ENCODE measurements at regions not wholly inside any gene's neighbourhood (a gene's known extent, or its start where the extent isn't known, plus 50 kb on each side); places are given as distances from the start of the nearest gene placed in this dataset.

- Mint-ChIP-seq H3K4me1 (ENCODE audit: low read depth) (no peaks in the 10 kb centered on the region), H3K9me3 (no peaks in the 10 kb centered on the region), H3K27me3 (ENCODE audit: low read depth) (peaks cover 27% of the 10 kb centered on the region), H3K4me3 (no peak overlapping the region), H3K36me3 (ENCODE audit: insufficient read depth) (no peaks in the 10 kb centered on the region)
- ATAC-seq: peak; percentile 91 to 94
- DNase-seq: no peak
Measured at GRCh38 chr15:100703032-100703578, 100.7 kb downstream of the ASB7 start.

- Mint-ChIP-seq H3K36me3 (ENCODE audit: insufficient read depth) (no peaks in the 10 kb centered on the region), H3K9me3 (no peaks in the 10 kb centered on the region), H3K4me1 (ENCODE audit: low read depth) (no peaks in the 10 kb centered on the region), H3K27me3 (ENCODE audit: low read depth) (peaks cover 27% of the 10 kb centered on the region), H3K4me3 (no peak overlapping the region)
- no peak for DNase-seq
- ATAC-seq: no peak
Measured at GRCh38 chr15:100703671-100704070, 101.3 kb downstream of the ASB7 start.

GRCh38 chr15:100704281-100705055 lies 102.1 kb downstream of the ASB7 start:
- ATAC-seq: no peak
- H3K27me3 Mint-ChIP-seq (ENCODE audit: low read depth): peaks cover 30% of the 10 kb centered on the region

GRCh38 chr15:100705065-100705464 lies 102.7 kb downstream of the ASB7 start:
- no peaks in the 10 kb centered on the region for H3K36me3 Mint-ChIP-seq (ENCODE audit: insufficient read depth)
- H3K9me3 Mint-ChIP-seq: peaks cover 5% of the 10 kb centered on the region
- peaks cover 29% of the 10 kb centered on the region for H3K27me3 Mint-ChIP-seq (ENCODE audit: low read depth)
- DNase-seq (no peak), ATAC-seq (no peak)
- no peak overlapping the region for H3K4me3 Mint-ChIP-seq
- H3K4me1 Mint-ChIP-seq (ENCODE audit: low read depth): no peaks in the 10 kb centered on the region

More at GRCh38 chr15:100704281-100705055, 102.1 kb downstream of the ASB7 start:
- Mint-ChIP-seq H3K4me1 (ENCODE audit: low read depth) (no peaks in the 10 kb centered on the region), H3K9me3 (no peaks in the 10 kb centered on the region), H3K36me3 (ENCODE audit: insufficient read depth) (no peaks in the 10 kb centered on the region), H3K4me3 (no peak overlapping the region)
- no peak for DNase-seq

GRCh38 chr15:100705841-100706240 lies 103.5 kb downstream of the ASB7 start:
- H3K4me1 Mint-ChIP-seq (ENCODE audit: low read depth): no peaks in the 10 kb centered on the region
- no peaks in the 10 kb centered on the region for H3K36me3 Mint-ChIP-seq (ENCODE audit: insufficient read depth)
- ATAC-seq (no peak), DNase-seq (no peak)
- H3K4me3 Mint-ChIP-seq: no peak overlapping the region
- H3K27me3 Mint-ChIP-seq (ENCODE audit: low read depth): peaks cover 23% of the 10 kb centered on the region
- peaks cover 5% of the 10 kb centered on the region for H3K9me3 Mint-ChIP-seq

- Mint-ChIP-seq H3K4me3 (no peak overlapping the region), H3K36me3 (ENCODE audit: insufficient read depth) (no peaks in the 10 kb centered on the region), H3K9me3 (peaks cover 5% of the 10 kb centered on the region), H3K27me3 (ENCODE audit: low read depth) (peaks cover 18% of the 10 kb centered on the region), H3K4me1 (ENCODE audit: low read depth) (no peaks in the 10 kb centered on the region)
- DNase-seq: no peak
- ATAC-seq: no peak
Measured at GRCh38 chr15:100707229-100707628, 104.8 kb downstream of the ASB7 start.

GRCh38 chr15:100708916-100709315 lies 106.5 kb downstream of the ASB7 start:
- DNase-seq: no peak
- H3K9me3 Mint-ChIP-seq: peaks cover 5% of the 10 kb centered on the region
- H3K36me3 Mint-ChIP-seq (ENCODE audit: insufficient read depth): no peaks in the 10 kb centered on the region
- H3K27me3 Mint-ChIP-seq (ENCODE audit: low read depth): peaks cover 18% of the 10 kb centered on the region
- no peak overlapping the region for H3K4me3 Mint-ChIP-seq
- H3K4me1 Mint-ChIP-seq (ENCODE audit: low read depth): no peaks in the 10 kb centered on the region
- ATAC-seq: no peak

- Mint-ChIP-seq H3K9me3 (peaks cover 5% of the 10 kb centered on the region), H3K27me3 (ENCODE audit: low read depth) (peaks cover 6% of the 10 kb centered on the region), H3K4me3 (no peak overlapping the region), H3K4me1 (ENCODE audit: low read depth) (no peaks in the 10 kb centered on the region), H3K36me3 (ENCODE audit: insufficient read depth) (no peaks in the 10 kb centered on the region)
- ATAC-seq (no peak), DNase-seq (no peak)
Measured at GRCh38 chr15:100710222-100710621, 107.8 kb downstream of the ASB7 start.

- Mint-ChIP-seq H3K36me3 (ENCODE audit: insufficient read depth) (no peaks in the 10 kb centered on the region), H3K4me3 (no peak overlapping the region), H3K9me3 (peaks cover 5% of the 10 kb centered on the region), H3K27me3 (ENCODE audit: low read depth) (peaks cover 5% of the 10 kb centered on the region), H3K4me1 (ENCODE audit: low read depth) (no peaks in the 10 kb centered on the region)
- no peak for DNase-seq
- no peak for ATAC-seq
Measured at GRCh38 chr15:100710744-100711515, 108.5 kb downstream of the ASB7 start.

GRCh38 chr15:100711516-100712021 lies 109.2 kb downstream of the ASB7 start:
- H3K9me3 Mint-ChIP-seq: peaks cover 5% of the 10 kb centered on the region
- ATAC-seq (no peak), DNase-seq (no peak)
- no peaks in the 10 kb centered on the region for H3K36me3 Mint-ChIP-seq (ENCODE audit: insufficient read depth)
- H3K4me1 Mint-ChIP-seq (ENCODE audit: low read depth): no peaks in the 10 kb centered on the region
- H3K4me3 Mint-ChIP-seq: no peak overlapping the region
- H3K27me3 Mint-ChIP-seq (ENCODE audit: low read depth): peaks cover 5% of the 10 kb centered on the region

- Mint-ChIP-seq H3K4me3 (no peak overlapping the region), H3K27me3 (ENCODE audit: low read depth) (peaks cover 4% of the 10 kb centered on the region), H3K9me3 (peaks cover 5% of the 10 kb centered on the region), H3K4me1 (ENCODE audit: low read depth) (no peaks in the 10 kb centered on the region), H3K36me3 (ENCODE audit: insufficient read depth) (no peaks in the 10 kb centered on the region)
- DNase-seq (no peak), ATAC-seq (no peak)
Measured at GRCh38 chr15:100712226-100712625, 109.8 kb downstream of the ASB7 start.

- no peak overlapping the region for H3K4me3 Mint-ChIP-seq
- H3K4me1 Mint-ChIP-seq (ENCODE audit: low read depth): no peaks in the 10 kb centered on the region
- H3K27me3 Mint-ChIP-seq (ENCODE audit: low read depth): peaks cover 3% of the 10 kb centered on the region
- ATAC-seq (no peak), DNase-seq (no peak)
- peaks cover 5% of the 10 kb centered on the region for H3K9me3 Mint-ChIP-seq
- no peaks in the 10 kb centered on the region for H3K36me3 Mint-ChIP-seq (ENCODE audit: insufficient read depth)
Measured at GRCh38 chr15:100713163-100713867, 110.9 kb downstream of the ASB7 start.

- Mint-ChIP-seq H3K27me3 (ENCODE audit: low read depth) (peaks cover 2% of the 10 kb centered on the region), H3K36me3 (ENCODE audit: insufficient read depth) (no peaks in the 10 kb centered on the region), H3K4me1 (ENCODE audit: low read depth) (no peaks in the 10 kb centered on the region), H3K9me3 (peaks cover 5% of the 10 kb centered on the region), H3K4me3 (no peak overlapping the region)
- ATAC-seq: no peak
- DNase-seq: no peak
Measured at GRCh38 chr15:100714034-100714748, 111.8 kb downstream of the ASB7 start.
